Umbilical cord (tissue), 1 donor: ENCODE measurements at regions not wholly inside any gene's neighbourhood (a gene's known extent, or its start where the extent isn't known, plus 50 kb on each side); places are given as distances from the start of the nearest gene placed in this dataset.

Experiments
- DNase-seq: peaks from one replicate; pipeline ENCODE4 v3.0.0-alpha.2; 2015; ENCODE audit warnings: low spot score

- no peak for DNase-seq
These were observed 55.4 kb upstream of the LMO4 start for GRCh38 chr1:87273291-87273690.

GRCh38 chr1:87274851-87275250 lies 53.8 kb upstream of the LMO4 start:
- no peak for DNase-seq

DNA sequence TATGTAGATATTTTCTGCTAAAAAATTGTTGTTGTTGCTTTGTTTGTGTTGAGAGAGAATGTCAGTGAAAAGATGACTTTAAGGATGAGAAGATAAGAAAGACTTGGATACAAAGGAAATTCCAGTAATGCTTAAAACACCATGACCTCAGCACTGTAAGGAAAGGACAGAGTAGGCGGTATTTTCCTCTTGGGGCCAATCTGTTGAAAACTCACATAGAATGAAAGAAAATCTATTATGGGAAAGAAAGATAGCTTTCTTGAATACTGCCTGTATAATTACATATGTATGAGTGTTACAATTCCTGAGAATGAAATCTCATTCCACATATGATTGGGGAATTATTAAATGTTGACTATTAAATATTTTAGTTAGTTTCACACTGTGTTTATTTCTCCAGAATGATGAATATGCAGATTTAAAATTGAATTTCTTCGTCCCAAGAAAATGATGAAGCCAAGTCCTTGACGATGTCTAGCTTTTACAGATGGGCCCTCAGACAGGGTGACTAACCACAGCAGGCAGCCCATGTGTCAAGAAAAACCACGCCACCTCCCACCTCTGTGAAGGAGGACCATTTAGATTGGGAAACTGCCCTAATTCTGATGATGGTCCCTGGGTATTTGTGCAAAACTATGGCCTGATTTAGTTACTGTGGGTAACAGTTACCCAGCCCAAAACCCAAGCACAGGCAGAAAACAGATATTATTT lies 49.7 kb upstream of the LMO4 start:
- DNase-seq = peak; percentile 18
